ENCODE measurements at regions not wholly inside any gene's neighbourhood (a gene's known extent, or its start where the extent isn't known, plus 50 kb on each side); places are given as distances from the start of the nearest gene placed in this dataset.
"Not testable (repeated sequence)": the region's sequence is repeated elsewhere in the genome, so short reads cannot be mapped to it uniquely, and the experiment has no call there.

- Mint-ChIP-seq H3K36me3 (peaks cover 16% of the 10 kb centered on the region), H3K4me3 (no peak overlapping the region), H3K4me1 (peaks cover 52% of the 10 kb centered on the region), H3K27me3 (no peaks in the 10 kb centered on the region), H3K9me3 (no peaks in the 10 kb centered on the region), H3K27ac (peak overlapping the region; percentile 63)
- DNase-seq (ENCODE audit: low spot score in 2 of 2), result peak in 1 of 2 donors; percentile 16
- no peak for ATAC-seq (ENCODE audit: low read depth)
These were observed 255.7 kb upstream of the MKLN1 start for GRCh38 chr7:131071786-131072504.

GRCh38 chr7:131072505-131073091 lies 255.1 kb upstream of the MKLN1 start:
- Mint-ChIP-seq H3K36me3 (peaks cover 16% of the 10 kb centered on the region), H3K27me3 (no peaks in the 10 kb centered on the region), H3K4me1 (peaks cover 48% of the 10 kb centered on the region), H3K4me3 (no peak overlapping the region), H3K27ac (peak overlapping the region; percentile 63), H3K9me3 (no peaks in the 10 kb centered on the region)
- DNase-seq (ENCODE audit: low spot score in 2 of 2), result peak in 1 of 2 donors; percentile 13
- ATAC-seq (ENCODE audit: low read depth), result peak; percentile 14

DNA sequence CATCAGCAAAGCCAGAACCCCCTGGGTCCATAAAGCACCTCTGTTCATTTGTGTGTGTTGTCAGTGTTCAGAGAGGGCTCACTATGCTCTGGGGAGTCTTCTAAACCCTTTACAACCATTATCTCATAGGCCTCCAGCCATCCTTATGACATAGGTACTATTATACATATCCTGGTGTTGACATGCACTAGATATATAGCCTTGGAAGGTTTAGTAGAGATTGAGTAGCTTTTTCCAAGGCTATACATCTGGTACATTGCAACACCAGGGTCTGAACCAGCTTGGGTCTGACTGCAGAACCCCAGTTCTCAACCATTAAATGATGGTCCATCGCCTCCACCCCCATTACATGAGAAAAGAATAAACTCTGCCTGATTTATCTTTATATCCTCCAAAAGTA lies 253.6 kb upstream of the MKLN1 start:
- DNase-seq (ENCODE audit: low spot score in 2 of 2) (peak in 1 of 2 donors; percentile 7), ATAC-seq (ENCODE audit: low read depth) (no peak)
- no peaks in the 10 kb centered on the region for H3K27me3 Mint-ChIP-seq
- peak overlapping the region; percentile 64 for H3K27ac Mint-ChIP-seq
- H3K9me3 Mint-ChIP-seq, result no peaks in the 10 kb centered on the region
- peaks cover 16% of the 10 kb centered on the region for H3K36me3 Mint-ChIP-seq
- H3K4me1 Mint-ChIP-seq, result peaks cover 35% of the 10 kb centered on the region
- H3K4me3 Mint-ChIP-seq, result no peak overlapping the region

DNA sequence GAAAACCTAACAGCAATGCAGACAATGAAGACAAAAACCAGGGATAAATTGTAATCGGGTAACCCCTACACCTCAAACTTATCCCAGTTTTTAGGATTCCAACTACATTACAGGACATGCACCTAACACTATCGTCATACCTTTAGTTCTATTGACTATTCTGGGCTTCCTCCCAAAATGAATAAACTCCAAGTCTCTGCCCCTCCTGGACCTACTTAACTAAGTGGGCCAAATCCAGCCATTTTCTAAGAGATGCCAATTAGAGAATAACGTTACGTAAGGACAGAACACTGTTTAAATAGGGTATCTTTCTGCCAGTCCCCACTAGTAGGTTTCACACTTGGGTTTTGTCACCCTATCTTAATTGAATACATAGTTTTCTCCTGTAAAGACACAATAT lies 253.1 kb upstream of the MKLN1 start:
- DNase-seq (ENCODE audit: low spot score in 2 of 2), result no peak
- Mint-ChIP-seq H3K27me3 (no peaks in the 10 kb centered on the region), H3K27ac (peak overlapping the region; percentile 64), H3K4me3 (no peak overlapping the region), H3K4me1 (peaks cover 30% of the 10 kb centered on the region), H3K9me3 (no peaks in the 10 kb centered on the region), H3K36me3 (peaks cover 15% of the 10 kb centered on the region)
- ATAC-seq (ENCODE audit: low read depth), result no peak

- Mint-ChIP-seq H3K4me1 (peaks cover 28% of the 10 kb centered on the region), H3K36me3 (peaks cover 15% of the 10 kb centered on the region), H3K27ac (peak overlapping the region; percentile 81), H3K27me3 (no peaks in the 10 kb centered on the region), H3K4me3 (no peak overlapping the region), H3K9me3 (no peaks in the 10 kb centered on the region)
- ATAC-seq (ENCODE audit: low read depth), result peak; percentile 12
- no peak for DNase-seq (ENCODE audit: low spot score in 2 of 2)
These were observed 252.3 kb upstream of the MKLN1 start for GRCh38 chr7:131075406-131075805.

GRCh38 chr7:131076032-131076431 lies 251.6 kb upstream of the MKLN1 start:
- H3K36me3 Mint-ChIP-seq, result peaks cover 15% of the 10 kb centered on the region
- peaks cover 28% of the 10 kb centered on the region for H3K4me1 Mint-ChIP-seq
- DNase-seq (ENCODE audit: low spot score in 2 of 2), result peak in 1 of 2 donors; percentile 9
- peak overlapping the region; percentile 81 for H3K27ac Mint-ChIP-seq
- H3K4me3 Mint-ChIP-seq, result no peak overlapping the region
- H3K27me3 Mint-ChIP-seq, result no peaks in the 10 kb centered on the region
- ATAC-seq (ENCODE audit: low read depth), result no peak
- H3K9me3 Mint-ChIP-seq, result no peaks in the 10 kb centered on the region

DNA sequence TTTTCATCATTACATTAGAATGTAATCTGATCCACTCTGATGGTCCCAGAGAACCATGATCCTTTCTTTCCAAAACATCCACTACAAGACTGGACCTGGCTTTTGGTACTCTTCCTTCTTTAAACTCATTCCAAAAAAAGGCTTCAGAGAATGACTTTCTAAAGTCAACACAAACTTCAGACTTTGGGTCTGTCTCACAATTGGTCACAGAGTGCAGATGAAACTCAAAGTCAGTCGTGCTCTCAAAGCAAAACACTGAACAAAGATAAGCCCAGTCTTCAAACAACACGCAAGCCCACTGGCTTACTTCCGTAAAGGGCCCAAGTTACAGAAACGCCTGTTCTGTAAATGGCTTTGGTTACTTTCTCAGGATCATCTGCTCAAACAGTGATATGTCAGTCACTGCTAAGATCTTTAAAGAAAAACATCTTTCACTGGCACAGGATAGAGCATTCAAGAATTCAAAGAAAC lies 250.9 kb upstream of the MKLN1 start:
- no peak for ATAC-seq (ENCODE audit: low read depth)
- H3K9me3 Mint-ChIP-seq, result no peaks in the 10 kb centered on the region
- H3K27me3 Mint-ChIP-seq, result no peaks in the 10 kb centered on the region
- no peak overlapping the region for H3K4me3 Mint-ChIP-seq
- peak overlapping the region; percentile 81 for H3K27ac Mint-ChIP-seq
- H3K36me3 Mint-ChIP-seq, result peaks cover 15% of the 10 kb centered on the region
- peak in 1 of 2 donors; percentile 4 for DNase-seq (ENCODE audit: low spot score in 2 of 2)
- peaks cover 30% of the 10 kb centered on the region for H3K4me1 Mint-ChIP-seq

GRCh38 chr7:131077735-131078134 lies 249.9 kb upstream of the MKLN1 start:
- Mint-ChIP-seq H3K4me1 (peaks cover 35% of the 10 kb centered on the region), H3K27me3 (no peaks in the 10 kb centered on the region), H3K4me3 (no peak overlapping the region), H3K36me3 (peaks cover 20% of the 10 kb centered on the region), H3K9me3 (no peaks in the 10 kb centered on the region), H3K27ac (no peak overlapping the region)
- DNase-seq (ENCODE audit: low spot score in 2 of 2) (peak in 1 of 2 donors; percentile 1), ATAC-seq (ENCODE audit: low read depth) (no peak)

GRCh38 chr7:131080754-131081153 lies 246.9 kb upstream of the MKLN1 start:
- H3K4me3 Mint-ChIP-seq, result no peak overlapping the region
- peaks cover 4% of the 10 kb centered on the region for H3K9me3 Mint-ChIP-seq
- peaks cover 40% of the 10 kb centered on the region for H3K4me1 Mint-ChIP-seq
- ATAC-seq (ENCODE audit: low read depth) (no peak), DNase-seq (ENCODE audit: low spot score in 2 of 2) (peak in 1 of 2 donors; percentile 8)
- H3K27ac Mint-ChIP-seq, result no peak overlapping the region
- H3K36me3 Mint-ChIP-seq, result peaks cover 24% of the 10 kb centered on the region
- H3K27me3 Mint-ChIP-seq, result no peaks in the 10 kb centered on the region

DNA sequence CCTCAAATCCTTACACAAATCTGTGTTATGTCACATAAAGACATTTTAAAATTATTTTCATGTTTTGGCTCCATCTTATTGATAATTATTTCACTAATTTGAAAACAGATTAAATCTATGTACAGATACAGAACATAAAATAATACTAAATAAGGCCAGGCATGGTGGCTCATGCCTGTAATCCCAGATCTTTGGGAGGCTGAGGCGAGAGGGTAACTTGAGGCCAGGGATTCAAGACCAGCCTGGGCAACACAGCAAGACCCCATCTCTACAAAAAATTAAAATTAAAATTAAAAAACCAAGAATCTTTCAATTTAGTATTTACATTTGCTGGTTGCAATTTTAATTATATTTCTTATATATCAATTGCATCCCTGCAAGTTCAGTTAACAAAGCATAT lies 246.4 kb upstream of the MKLN1 start:
- peaks cover 18% of the 10 kb centered on the region for H3K36me3 Mint-ChIP-seq
- H3K27ac Mint-ChIP-seq, result no peak overlapping the region
- DNase-seq (ENCODE audit: low spot score in 2 of 2), result no peak
- no peaks in the 10 kb centered on the region for H3K27me3 Mint-ChIP-seq
- ATAC-seq (ENCODE audit: low read depth), result no peak
- H3K4me3 Mint-ChIP-seq, result no peak overlapping the region
- H3K4me1 Mint-ChIP-seq, result peaks cover 36% of the 10 kb centered on the region
- peaks cover 4% of the 10 kb centered on the region for H3K9me3 Mint-ChIP-seq

- no peak for ATAC-seq (ENCODE audit: low read depth)
- H3K27ac Mint-ChIP-seq, result peak overlapping the region; percentile 58
- H3K27me3 Mint-ChIP-seq, result no peaks in the 10 kb centered on the region
- DNase-seq (ENCODE audit: low spot score in 2 of 2), result no peak
- peaks cover 23% of the 10 kb centered on the region for H3K36me3 Mint-ChIP-seq
- peaks cover 40% of the 10 kb centered on the region for H3K4me1 Mint-ChIP-seq
- H3K4me3 Mint-ChIP-seq, result no peak overlapping the region
- H3K9me3 Mint-ChIP-seq, result peaks cover 4% of the 10 kb centered on the region
These were observed 243.9 kb upstream of the MKLN1 start for GRCh38 chr7:131083781-131084180.

DNA sequence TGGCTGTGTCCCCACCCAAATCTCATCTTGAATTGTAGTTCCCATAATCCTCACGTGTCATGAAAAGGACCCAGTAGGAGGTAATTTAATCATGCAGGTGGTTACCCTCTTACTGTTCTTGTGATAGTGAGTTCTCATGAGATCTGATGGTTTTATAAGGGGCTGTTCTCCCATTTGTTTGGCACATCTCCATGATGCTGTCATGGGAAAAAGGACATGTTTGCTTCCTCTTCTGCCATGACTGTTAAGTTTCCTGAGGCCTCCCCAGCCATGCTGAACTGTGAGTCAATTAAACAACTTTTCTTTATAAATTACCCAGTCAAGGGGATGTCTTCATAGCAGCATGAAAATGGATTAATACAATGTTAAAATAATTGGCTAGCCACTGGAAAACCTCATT lies 243.3 kb upstream of the MKLN1 start:
- Mint-ChIP-seq H3K27ac (peak overlapping the region; percentile 58), H3K36me3 (peaks cover 25% of the 10 kb centered on the region), H3K4me1 (peaks cover 43% of the 10 kb centered on the region)
- H3K4me3 Mint-ChIP-seq; ATAC-seq (ENCODE audit: low read depth); DNase-seq (ENCODE audit: low spot score in 2 of 2); H3K27me3 Mint-ChIP-seq; H3K9me3 Mint-ChIP-seq: not testable (repeated sequence)

DNA sequence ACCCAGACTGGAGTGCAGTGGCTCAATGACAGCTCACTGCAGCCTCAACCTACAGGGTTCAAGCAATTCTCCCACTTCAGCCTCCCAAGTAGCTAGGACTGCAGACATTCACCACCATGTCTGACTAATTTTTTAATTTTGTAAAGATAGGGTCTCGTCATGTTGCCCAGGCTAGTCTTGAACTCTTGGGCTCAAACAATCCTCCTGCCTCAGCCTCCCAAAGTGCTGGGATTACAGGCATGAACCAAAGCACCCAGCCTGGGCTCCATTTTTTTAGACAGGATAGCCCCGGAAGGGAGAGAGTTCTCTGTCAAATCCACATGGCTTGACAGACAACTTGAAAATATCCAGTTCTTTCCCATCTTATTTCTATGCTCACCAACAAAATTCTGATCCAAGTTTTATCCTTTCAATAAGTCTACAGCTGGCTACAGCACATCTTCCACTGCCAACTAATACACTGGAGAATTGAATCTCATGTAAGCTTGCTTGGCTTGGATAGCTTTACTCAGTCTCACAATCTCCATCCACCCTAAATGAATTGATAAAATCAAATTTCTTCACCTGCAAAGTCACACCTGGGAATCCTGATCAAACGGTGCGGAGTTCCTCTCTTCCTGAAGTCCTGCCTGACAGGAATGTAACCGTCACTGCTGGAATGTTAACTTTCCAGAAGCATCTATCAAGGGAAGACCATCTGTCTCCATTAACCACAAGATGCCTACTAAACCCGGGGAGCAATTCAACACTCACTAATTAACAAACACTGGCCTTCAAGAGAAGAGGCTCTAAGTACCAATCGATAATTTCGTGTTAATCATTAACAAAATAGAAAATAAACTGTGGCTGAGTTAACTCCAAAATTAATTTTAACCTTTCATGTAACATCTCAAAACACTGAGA lies 239.7 kb upstream of the MKLN1 start:
- H3K9me3 Mint-ChIP-seq, result peaks cover 4% of the 10 kb centered on the region
- peak overlapping the region; percentile 63 for H3K27ac Mint-ChIP-seq
- H3K36me3 Mint-ChIP-seq, result peaks cover 33% of the 10 kb centered on the region
- peak in 1 of 2 donors; percentile 8 for DNase-seq (ENCODE audit: low spot score in 2 of 2)
- H3K4me1 Mint-ChIP-seq, result peaks cover 56% of the 10 kb centered on the region
- no peak for ATAC-seq (ENCODE audit: low read depth)
- H3K4me3 Mint-ChIP-seq, result no peak overlapping the region
- no peaks in the 10 kb centered on the region for H3K27me3 Mint-ChIP-seq

DNA sequence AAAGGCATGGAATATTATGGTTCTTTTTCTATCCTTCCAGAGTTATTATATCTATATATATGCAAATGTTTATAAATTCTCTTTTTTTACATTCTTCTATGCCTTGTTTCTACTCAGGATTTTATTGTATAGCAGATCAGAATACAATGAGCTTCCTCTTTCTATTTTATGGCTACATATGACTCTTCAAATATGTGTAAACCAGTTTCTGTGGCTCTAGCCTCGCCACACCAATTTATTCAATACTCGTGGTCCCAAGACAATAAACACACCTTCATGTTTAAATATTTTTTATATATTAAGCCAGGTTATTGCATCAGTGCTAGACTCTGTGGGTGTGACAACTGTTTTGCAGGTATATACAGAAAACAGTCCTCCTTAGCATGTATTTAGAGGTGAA lies 237.5 kb upstream of the MKLN1 start:
- no peak overlapping the region for H3K4me3 Mint-ChIP-seq
- peaks cover 2% of the 10 kb centered on the region for H3K9me3 Mint-ChIP-seq
- H3K27me3 Mint-ChIP-seq, result no peaks in the 10 kb centered on the region
- no peak for DNase-seq (ENCODE audit: low spot score in 2 of 2)
- ATAC-seq (ENCODE audit: low read depth), result peak; percentile 24
- peak overlapping the region; percentile 73 for H3K27ac Mint-ChIP-seq
- H3K4me1 Mint-ChIP-seq, result peaks cover 52% of the 10 kb centered on the region
- peaks cover 31% of the 10 kb centered on the region for H3K36me3 Mint-ChIP-seq

Measured in memory B cell (primary cell).